Bone marrow (tissue), 2 donors: ENCODE measurements at regions not wholly inside any gene's neighbourhood (a gene's known extent, or its start where the extent isn't known, plus 50 kb on each side); places are given as distances from the start of the nearest gene placed in this dataset.

ENCODE experiments used
- DNase-seq, 2 donors: peaks; one replicate each; lab custom pipeline; 2025; lab: John Stamatoyannopoulos, UW

GRCh38 chr1:59243550-59243949 lies 53.3 kb upstream of the FGGY start:
- no peak for DNase-seq

DNA sequence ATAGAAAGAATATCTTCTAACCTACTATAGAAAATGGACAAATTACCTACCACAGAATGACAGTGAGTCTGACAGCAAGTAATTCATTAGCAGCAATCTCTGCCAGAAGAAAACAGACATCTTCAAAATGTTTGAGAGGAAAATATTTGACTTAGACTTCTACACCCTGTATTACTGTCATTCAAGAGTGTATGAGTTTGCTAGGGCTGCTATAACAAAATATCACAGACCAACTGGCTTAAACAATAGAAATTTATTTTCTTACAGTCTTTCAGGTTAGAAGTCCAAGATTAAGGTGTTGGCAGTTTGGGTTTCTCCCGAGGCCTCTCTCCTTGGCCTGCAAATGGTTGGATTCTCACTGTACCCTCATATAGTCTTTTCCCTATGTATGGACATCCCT lies 52.9 kb upstream of the FGGY start:
- no peak for DNase-seq

GRCh38 chr1:59244891-59245290 lies 52.0 kb upstream of the FGGY start:
- no peak for DNase-seq
